NCI-H1694 (cell line): ENCODE measurements at regions not wholly inside any gene's neighbourhood (a gene's known extent, or its start where the extent isn't known, plus 50 kb on each side); places are given as distances from the start of the nearest gene placed in this dataset.

ENCODE experiments used
- DNase-seq: peaks from one replicate; lab custom pipeline; 2025; lab: John Stamatoyannopoulos, UW

DNA sequence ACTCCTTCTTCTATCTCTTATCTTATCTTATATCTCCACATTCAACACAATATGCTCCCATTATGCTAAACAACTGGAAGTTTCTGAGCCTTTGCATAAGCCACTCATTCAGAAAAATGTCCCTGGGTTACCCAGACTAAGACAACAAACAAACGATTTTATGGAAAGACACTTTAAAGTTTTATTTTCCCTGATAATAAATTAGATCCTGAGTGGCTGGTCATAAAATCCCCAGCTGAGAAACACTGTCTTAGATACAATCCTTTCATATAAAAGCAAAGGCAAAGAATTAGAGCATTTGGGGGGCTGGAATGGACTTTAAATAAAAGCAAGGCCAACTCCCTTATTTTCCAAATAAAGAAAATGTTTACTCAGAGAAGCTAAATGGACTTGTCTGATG lies 322.3 kb downstream of the GBE1 start:
- DNase-seq: no peak

DNA sequence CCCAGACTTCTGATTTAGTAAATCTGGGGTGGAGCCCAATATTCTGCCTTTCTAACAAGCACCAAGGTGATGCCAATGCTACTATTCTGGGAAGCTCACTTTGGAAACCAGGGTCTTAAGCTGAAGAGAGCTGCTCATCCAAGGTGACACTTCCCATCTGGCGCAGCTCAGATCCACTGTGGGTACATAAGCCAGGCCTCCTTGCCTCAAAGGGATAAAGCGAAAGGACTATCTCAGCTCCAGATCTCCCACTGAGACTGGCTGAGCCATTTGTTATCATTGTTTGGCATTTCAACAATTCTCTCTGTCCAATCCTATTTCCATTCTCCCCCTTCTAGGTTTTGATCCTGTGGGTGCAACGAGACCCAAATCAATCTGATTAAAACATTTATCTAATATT lies 323.8 kb downstream of the GBE1 start:
- DNase-seq: no peak

DNA sequence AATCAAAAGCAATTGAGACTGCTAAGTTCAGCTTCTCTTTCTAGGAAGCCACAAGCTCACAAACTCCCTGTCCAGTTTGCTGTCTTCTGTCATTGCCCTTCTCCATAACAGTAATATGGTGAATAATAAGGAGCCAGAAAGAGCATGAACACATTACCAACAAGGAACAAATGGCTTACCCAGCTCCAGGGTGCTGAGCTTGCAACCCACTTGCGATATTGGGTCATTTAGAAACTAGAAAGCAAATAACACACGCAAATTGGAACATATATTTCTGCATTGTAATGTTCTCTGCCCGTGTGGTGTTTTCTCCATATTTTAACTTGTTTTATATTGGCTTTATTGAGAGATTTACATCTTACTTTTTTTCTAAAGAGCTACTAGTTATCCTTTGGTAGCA lies 325.3 kb downstream of the GBE1 start:
- no peak for DNase-seq

DNA sequence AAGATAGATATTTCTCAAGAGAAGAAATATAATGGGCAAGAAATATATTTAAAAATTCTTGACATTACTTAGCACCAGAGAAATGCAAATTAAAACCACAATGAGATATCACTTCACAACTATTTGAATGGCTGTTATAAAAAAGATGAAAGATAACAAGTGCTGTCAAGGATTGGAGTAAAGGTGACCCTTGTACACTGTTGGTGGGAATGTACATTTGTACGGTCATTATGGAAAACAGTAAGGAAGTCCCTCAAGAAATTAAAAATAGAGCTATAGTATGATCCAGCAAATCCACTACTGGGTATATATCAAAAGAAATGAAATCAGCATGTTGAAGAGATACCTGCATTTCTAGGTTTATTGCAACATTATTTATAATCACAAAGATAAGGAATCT lies 326.4 kb downstream of the GBE1 start:
- no peak for DNase-seq

DNA sequence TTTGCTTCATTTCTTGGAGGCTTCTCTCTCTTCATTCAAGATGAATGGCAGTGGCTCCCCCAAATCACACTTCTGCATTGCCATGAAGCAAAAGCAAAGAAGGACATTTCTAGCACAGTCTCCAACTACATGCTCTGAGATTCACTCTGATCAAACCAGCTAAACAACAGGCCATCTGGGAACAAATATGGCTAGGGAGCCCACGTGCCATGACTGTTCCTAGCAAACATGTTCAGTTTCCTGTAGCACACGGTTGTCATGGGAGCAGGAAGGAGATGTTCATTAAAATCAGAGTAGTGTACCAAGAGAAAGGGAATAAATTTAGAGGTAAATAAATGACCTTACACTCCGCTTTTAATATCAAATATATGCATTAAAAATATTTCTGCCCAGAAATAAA lies 327.3 kb downstream of the GBE1 start:
- DNase-seq: no peak

DNA sequence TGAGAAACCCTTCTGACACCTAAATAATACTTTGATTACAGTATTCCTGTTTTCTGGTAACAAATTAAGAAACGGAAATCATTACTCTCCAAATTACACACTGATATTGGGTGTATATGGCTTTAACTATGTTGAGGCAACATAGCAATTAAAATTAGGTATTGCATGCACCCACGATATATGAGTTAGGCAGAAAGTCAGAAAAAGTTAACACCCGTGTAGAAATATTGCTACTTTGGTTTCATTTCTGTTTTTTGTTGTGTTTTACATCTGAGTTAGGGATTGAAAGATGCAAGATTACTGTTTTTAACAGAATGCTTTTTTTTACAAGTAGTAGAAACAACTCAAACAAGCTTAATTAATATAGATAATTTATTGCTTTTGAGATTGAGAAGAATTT lies 327.8 kb downstream of the GBE1 start:
- no peak for DNase-seq

DNA sequence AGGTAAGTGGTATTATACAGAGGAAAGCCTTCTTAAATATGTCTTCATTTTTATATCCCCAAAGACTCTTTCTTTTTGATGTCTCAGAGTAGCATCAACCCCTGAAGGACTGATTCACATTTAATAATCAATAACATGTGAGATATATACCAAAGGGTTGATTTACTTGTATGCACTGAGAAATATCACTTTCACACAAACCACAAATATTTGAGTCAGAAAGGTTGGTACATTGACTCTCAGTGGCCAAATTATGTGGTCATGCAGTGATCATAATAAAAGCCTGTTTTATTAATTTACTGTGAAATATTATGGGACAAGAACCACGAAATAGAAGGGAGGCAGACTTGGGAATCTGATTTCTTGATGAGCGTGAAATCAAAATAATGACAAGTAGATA lies 329.0 kb downstream of the GBE1 start:
- no peak for DNase-seq

DNA sequence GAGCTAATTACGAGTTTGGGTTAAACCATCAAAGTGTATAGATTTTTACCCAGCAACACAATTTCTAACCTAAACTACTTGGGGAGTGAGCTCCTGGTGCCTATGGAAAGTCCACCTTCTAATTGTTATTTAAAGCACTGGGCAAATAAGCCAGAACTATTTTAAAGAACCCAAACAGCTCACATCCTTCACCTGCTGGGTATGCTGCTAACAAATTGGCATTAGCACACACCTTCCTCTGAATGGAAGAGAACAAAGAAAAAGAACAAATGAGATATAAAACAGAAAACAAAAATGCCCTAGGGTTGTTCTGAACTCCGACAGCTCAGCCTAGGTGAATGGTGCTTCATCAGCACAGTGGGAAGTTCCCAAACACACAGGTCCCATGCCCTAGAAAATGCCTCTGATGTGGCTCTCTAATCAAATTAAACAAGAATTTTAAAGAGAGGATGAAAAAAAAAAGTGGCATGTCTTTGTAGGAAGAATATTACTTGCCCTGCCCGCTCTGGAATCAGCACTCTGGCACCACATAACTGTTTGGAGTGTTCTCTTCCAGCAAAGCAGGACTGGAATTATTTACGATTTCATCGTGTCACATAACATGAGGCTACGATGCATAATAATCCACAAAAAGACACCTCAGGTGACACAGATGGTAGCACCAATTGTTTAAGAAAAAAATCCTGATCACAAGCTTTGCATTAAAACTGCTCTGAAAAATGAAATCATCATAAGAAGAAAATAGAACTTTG lies 334.4 kb downstream of the GBE1 start:
- DNase-seq: no peak

DNA sequence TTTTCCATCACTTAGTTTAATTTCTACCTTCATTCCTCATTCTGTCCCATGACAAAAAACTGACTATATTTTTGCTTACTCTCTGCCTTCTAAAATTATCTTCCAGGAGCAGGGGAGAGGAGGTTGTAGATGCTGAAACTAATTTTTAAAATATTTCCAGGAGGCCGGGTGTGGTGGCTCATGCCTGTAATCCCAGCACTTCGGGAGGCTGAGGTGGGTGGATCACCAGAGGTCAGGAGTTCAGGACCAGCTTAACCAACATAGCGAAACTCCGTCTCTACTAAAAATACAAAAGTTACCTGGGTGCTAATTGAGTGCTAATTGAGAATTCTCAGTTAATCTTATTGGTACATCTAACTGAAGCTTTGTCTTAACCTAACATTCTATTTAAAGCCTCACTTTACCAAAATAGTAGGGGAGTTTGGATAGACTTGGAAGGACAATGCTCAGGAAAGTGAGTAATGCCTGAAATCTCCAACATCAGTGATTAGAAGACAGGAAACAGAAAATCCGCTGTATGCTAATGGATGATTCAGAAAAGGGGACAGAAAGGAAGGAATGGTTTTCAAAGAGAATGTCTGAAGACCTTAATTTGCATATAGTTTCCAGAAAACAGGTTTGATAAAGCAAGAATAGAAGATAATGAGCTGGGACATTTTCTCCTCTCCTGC lies 336.1 kb downstream of the GBE1 start:
- no peak for DNase-seq

DNA sequence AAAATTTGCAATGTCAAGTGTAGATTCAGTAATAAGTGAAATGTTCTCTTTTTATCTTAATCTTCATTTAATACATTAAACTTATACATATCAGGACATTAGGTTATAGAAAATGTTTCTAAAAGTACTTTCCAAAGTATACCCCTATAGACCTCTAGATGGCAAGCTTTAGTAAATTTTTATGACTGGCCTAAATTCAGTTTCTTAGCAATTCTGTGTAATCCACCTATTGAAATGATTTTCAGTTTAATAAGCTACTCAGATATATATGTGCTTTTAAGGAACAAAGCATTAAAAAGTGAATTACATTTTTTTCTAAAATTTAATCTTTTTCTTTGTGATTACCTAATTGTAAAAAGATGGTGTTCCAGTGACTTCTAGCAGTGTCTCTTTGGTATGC lies 342.2 kb downstream of the GBE1 start:
- no peak for DNase-seq

DNA sequence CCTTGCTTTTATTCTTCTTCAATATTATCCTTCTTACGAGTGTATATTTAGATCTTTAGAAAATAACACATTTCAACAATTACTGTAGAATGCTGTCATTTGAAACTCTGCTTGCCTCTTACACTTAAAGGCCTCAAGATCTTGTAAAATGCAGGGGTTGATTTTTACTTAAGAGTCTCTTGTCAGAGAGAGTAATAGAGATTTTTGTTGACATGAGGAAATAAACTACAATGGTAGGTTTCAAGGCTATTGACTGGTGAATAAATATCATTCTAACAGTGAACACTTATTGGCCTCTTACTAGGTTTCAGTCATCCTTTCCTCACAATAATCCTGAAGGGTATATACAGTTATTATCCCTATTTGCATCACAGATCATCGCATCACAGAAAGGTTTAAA lies 344.6 kb downstream of the GBE1 start:
- no peak for DNase-seq

DNA sequence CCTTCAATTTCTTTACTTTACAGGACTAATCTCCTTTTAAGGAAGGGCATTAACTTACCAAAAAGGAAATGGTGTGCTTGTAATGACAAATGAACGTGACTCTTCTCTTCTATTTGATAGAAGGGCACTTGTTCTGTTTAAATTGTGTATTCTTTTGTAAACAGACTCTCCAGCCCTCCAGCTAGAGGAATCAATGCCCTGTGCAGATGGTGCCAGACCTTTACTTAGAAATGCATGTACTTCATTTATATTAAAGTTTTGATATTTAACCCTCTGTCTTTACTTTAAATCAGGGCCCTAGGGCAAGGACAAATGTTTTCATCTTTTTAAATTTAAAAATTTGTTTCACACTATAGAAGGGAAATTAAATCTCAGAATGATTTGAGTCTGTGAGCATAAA lies 355.1 kb downstream of the GBE1 start:
- no peak for DNase-seq

DNA sequence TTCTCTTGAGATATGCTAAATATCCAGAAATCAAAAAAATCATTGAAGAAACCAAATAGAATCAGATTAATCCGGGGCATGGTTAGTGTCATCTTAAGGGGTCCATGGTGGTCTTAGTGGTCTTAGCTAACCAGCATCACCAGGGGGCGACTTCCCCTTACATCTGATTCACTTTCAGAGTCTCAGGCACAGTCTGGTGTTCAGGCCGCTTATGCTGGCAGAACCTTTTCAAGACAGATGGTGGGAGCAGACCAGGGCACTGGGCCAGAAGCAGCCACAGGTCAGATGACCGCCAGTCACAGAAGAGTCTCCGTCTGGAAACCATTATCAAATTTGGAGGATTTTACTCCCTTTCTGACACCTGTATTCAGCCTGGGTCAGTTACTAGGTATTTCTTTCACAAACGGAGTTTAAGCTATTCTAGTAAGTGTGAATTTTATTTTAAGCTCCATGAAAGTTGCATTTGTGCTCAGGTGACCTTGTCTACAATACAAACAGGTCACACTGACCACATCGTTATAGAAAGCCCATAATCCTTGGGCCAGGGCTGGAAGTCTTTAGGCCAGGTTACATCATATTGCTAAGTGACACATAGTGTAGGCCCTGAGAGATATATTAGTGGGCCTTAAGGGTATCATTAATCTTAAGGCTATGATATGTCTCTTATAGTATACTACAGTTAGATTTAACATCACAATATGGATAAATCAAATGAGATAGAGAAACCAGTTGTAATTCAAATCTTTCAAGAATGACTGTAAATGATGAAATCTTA lies 365.5 kb downstream of the GBE1 start:
- DNase-seq: no peak

DNA sequence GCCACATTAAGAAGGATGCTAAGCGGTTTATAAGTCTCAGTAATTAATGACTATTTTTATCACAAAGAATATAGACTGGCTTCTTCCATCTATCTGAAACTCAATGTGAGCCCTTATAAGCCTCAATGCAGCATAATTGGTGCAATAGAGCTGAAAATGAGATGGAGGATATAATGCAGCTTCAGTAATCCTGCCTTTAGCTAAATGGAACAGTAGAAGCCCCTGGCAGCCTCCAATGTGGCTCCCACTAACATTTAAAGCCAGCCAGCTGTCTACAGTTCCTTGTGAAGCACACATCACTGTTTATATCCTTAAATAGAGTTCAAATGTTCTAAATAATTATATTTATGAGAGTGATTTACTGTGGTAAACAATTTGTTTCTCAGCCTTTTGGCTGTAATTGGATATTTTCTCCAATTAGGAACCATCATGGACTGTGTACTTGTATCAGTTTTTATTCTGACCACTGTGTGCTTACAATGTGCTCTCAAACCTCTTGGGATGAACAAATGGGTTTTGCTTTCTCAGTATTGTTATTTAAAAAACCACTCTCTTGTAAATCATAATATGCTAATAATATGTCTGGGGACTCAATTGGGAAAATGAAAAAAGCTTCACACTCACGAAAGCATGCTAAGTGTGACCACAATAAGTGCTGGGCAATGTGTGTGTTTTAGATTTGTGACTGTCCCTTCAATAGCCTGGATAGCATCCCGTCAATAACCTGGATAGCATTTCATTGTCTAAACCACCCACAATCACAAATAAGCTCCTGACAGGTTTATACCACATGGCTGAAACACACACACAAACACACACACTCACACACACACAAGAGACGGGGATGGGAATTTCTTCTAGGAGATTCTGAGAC lies 366.6 kb downstream of the GBE1 start:
- DNase-seq: no peak

DNA sequence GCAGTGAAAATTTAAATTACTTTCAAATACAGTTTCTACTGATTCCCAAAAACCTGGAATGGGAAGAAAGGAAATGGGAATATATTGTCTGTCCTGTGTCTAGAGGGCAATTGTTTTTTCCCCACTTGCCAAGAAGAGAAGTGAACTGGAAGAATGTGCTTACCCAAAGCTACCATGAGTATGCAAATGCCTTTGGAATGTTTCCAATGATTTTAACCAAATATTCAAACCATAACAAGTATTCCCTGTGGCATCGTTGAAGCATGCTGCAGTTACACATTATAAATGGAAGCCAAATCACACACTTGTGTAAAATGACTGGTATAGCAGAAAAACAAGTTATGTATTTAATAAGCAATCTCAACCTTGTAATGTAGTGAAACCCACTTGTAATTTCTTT lies 368.2 kb downstream of the GBE1 start:
- no peak for DNase-seq

DNA sequence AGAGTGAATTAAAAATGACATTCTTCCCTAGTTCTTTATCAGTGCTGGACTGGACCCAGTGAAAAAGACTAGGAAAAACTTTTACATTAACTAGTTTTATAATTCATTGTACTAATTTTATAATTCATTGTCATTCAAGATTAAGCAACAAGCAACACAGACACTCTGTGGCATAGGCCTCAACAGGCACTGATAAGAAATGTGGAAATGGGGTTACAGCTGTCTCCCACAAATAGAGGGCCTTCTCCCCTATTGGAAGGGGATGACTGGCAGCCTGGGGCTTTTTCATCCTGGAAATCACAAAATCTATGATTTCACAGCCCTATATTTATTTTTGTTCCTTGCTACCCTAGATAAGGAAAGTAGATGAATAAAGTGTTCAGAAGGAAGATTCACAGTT lies 370.6 kb downstream of the GBE1 start:
- DNase-seq: no peak

DNA sequence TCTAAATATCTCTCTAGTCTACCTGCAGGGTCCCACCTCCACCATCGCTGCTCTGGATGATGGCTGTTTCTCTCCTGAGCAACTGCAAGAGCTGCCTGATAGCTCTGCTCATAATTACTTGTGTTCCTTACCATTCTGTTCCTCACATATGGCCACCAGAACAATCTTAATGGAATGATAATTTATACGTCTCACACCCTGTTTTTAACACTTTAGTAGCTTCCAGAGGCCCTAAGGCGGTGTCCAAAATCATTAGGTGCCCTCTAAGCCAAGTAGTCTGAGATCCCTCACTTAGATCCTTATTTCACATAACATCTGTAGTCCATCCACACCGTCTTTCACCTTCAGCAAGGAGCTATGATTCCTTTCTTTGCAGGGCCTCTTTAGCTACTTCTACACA lies 373.3 kb downstream of the GBE1 start:
- DNase-seq: no peak

DNA sequence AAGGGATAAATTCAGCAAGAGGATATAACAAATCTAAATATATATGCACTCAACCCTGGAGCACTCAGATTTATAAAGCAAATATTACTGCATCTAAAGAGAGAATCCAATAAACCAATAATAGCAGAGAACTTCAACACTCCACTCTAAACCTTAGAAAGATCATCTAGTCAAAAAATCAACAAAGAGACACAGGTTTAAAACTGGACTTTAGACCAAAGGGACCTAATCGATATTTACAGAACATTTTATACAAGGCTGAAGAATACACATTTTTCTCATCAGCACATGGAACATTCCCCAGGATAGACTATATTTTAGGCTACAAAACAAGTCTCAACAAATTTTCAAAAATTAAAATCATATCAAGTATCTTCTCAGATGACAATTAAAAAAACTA lies 379.0 kb downstream of the GBE1 start:
- no peak for DNase-seq

DNA sequence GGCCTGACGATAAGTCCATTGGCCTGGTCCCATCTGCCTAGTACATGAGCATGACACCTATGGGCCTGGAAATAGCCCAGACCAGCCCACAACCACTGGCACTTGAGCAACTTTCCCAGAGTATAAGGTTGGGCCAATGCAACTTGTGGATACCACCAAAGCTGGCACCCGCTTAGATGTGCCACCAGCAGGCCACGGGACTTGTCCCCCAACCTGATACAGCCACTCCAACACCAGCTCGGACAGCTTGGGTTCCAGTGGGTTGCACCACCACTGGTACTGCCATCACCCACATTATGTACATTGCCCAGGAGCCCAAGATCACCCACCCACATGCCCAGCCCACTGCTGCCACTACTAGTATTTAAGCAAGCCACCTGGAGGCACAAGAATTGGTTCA lies 381.2 kb downstream of the GBE1 start:
- no peak for DNase-seq

DNA sequence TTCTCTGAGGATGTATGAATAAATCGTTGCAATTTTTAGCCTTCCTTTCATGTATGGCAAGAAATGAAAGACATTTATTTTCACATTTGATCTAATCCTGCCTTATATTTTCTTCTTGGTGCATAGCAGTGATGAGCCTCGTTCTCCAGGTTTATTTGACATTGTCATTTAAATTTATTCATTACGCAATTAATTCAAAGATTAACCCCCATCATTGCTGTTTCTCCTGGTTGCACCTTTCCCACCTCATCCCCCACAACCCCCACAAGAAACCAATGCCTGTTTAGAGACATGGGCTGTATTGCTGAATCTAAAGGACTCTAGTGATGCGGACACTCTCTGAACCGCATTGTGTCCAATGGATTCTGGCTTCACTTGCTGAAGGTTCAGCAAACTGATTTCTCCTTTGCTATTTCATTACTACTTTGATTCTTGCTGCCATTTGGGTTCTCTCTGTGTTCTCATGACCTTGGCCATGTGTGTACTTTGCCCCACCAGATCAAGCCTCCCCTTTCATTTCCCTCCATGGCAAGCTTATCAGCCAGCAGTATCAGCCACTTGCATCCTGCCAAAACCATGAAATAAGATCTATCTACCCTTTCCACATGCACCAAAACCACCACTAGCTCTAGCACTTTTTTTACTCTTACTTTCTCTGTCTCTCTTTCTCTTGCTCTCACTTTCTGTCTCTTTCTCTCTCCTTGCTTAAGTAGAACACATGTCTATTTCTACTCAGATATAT lies 382.7 kb downstream of the GBE1 start:
- no peak for DNase-seq

DNA sequence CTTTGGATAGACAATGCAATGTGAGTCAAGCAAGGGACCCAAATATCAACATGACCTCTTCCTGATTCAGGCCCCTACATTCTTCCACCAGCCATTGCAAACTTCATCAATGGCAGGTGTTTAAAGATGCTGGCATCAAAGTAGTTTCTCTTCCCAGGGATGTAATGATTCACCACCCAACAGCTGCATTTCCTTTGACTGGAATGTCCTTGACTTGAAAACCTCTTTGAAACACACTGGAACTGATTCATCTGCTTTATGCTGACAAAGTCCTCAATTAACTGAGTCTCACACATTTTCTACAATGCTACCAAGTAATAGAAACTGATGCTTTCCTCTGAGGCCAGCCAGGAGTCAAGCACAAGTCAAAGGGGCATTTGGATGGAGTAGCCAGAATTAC lies 385.5 kb downstream of the GBE1 start:
- no peak for DNase-seq

DNA sequence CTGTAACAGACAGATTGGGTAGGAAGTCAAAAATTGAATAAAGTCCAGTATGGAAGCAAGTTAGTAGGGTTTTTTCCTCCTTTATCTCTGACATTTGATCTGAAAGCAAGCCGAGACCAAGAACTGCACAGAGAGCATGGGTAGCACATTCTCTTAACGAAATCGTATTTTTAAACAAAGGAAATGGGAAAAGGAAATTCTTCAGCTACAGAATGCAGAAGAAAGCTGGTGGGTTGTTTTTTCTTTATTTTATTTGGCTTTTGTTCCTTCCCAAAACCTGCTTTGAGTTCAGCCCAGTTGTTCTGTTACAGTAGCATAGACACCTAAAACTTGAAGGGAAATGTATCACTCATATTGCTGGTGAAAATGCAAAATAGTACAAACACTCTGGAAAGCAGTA lies 397.0 kb downstream of the GBE1 start:
- DNase-seq: no peak
